WTC11 (cell line): ENCODE measurements at regions not wholly inside any gene's neighbourhood (a gene's known extent, or its start where the extent isn't known, plus 50 kb on each side); places are given as distances from the start of the nearest gene placed in this dataset.

Experiments
- ATAC-seq: fragments of 200-7000 bp; cut with Tn5 transposase; 2 replicates; pipeline ENCODE4 v1.10.0; 2021; ENCODE audit warnings: mild to moderate bottlenecking, moderate library complexity
- CTCF ChIA-PET: fragments of 300-600 bp; sonication (Branson Sonifier 250); formaldehyde crosslinking; loops from one replicate; lab custom pipeline; 2021; ENCODE audit warnings: antibody characterized with exemption; lab: Charles Lee
- POLR2A ChIA-PET: fragments of 350-600 bp; sonication (Branson Sonifier 250); formaldehyde crosslinking; loops from one replicate; lab custom pipeline; 2021; ENCODE audit warnings: antibody characterized with exemption; lab: Charles Lee
- DNase-seq: peaks from one replicate; pipeline ENCODE4 v3.0.0; 2021; ENCODE audit warnings: low spot score
- H3K27ac Mint-ChIP-seq: 2 replicates; pipeline ENCODE4 v1.8.0; 2021; ENCODE audit warnings: mixed read lengths
- H3K27me3 Mint-ChIP-seq: 2 replicates; pipeline ENCODE4 v1.8.0; 2021; ENCODE audit warnings: low read depth, mild to moderate bottlenecking, moderate library complexity, mixed read lengths
- H3K36me3 Mint-ChIP-seq: 2 replicates; pipeline ENCODE4 v1.8.0; 2021; ENCODE audit warnings: mixed read lengths
- H3K4me1 Mint-ChIP-seq: 2 replicates; pipeline ENCODE4 v1.8.0; 2022; ENCODE audit warnings: mixed read lengths
- H3K4me3 Mint-ChIP-seq: 2 replicates; pipeline ENCODE4 v1.8.0; 2021; ENCODE audit warnings: mild to moderate bottlenecking, moderate library complexity, mixed read lengths
- H3K9me3 Mint-ChIP-seq: 2 replicates; pipeline ENCODE4 v1.8.0; 2021; ENCODE audit warnings: mixed read lengths
- ARID4B ChIP-seq: sonication (generic); formaldehyde crosslinking; IDR thresholded peaks from 2 replicates; pipeline ENCODE4 v1.8.0; 2023; ENCODE audit warnings: missing genetic modification reagents, mild to moderate bottlenecking, borderline replicate concordance
- CDX4 ChIP-seq: fragments of 250-450 bp; sonication (Bioruptor Pico); IDR thresholded peaks from 2 replicates; pipeline ENCODE4 v1.9.0; 2021; ENCODE audit warnings: moderate library complexity, mild to moderate bottlenecking, inconsistent platforms, borderline replicate concordance
- CREM ChIP-seq: sonication (generic); formaldehyde crosslinking; IDR thresholded peaks from 2 replicates; pipeline ENCODE4 v1.8.1; 2022; ENCODE audit warnings: mild to moderate bottlenecking, missing genetic modification reagents, moderate library complexity
- E2F1 ChIP-seq: sonication (generic); formaldehyde crosslinking; IDR thresholded peaks from 2 replicates; pipeline ENCODE4 v1.8.0; 2022; ENCODE audit warnings: mild to moderate bottlenecking, missing genetic modification reagents
- E2F5 ChIP-seq: sonication (generic); formaldehyde crosslinking; IDR thresholded peaks from 2 replicates; pipeline ENCODE4 v1.8.1; 2022; ENCODE audit warnings: mild to moderate bottlenecking, moderate library complexity, missing genetic modification reagents
- ERG ChIP-seq: fragments of 250-450 bp; sonication (Bioruptor Pico); IDR thresholded peaks from 2 replicates; pipeline ENCODE4 v1.8.0; 2021; ENCODE audit warnings: mild to moderate bottlenecking
- FOXP4 ChIP-seq: sonication (generic); formaldehyde crosslinking; IDR thresholded peaks from 2 replicates; pipeline ENCODE4 v1.8.0; 2022; ENCODE audit warnings: mild to moderate bottlenecking, missing genetic modification reagents
- HMGXB4 ChIP-seq: sonication (generic); formaldehyde crosslinking; IDR thresholded peaks from 2 replicates; pipeline ENCODE4 v1.8.1; 2023; ENCODE audit warnings: mild to moderate bottlenecking, moderate library complexity, missing genetic modification reagents
- IRF2 ChIP-seq: sonication (generic); formaldehyde crosslinking; IDR thresholded peaks from 2 replicates; pipeline ENCODE4 v1.8.0; 2022; ENCODE audit warnings: low read depth, missing genetic modification reagents, borderline replicate concordance
- JAZF1 ChIP-seq: fragments of 250-450 bp; sonication (Bioruptor Pico); IDR thresholded peaks from 2 replicates; pipeline ENCODE4 v1.9.0; 2021; ENCODE audit warnings: moderate library complexity, mild to moderate bottlenecking, inconsistent platforms
- NR1H2 ChIP-seq: sonication (generic); formaldehyde crosslinking; IDR thresholded peaks from 2 replicates; pipeline ENCODE4 v1.9.0; 2021; ENCODE audit warnings: mild to moderate bottlenecking, moderate library complexity, missing genetic modification reagents
- PREB ChIP-seq: sonication (generic); formaldehyde crosslinking; IDR thresholded peaks from 2 replicates; pipeline ENCODE4 v1.8.1; 2022; ENCODE audit warnings: mild to moderate bottlenecking, missing genetic modification reagents, moderate library complexity, borderline replicate concordance
- RELA ChIP-seq: sonication (generic); formaldehyde crosslinking; IDR thresholded peaks from 2 replicates; pipeline ENCODE4 v1.8.1; 2022; ENCODE audit warnings: missing genetic modification reagents, mild to moderate bottlenecking, borderline replicate concordance
- TP53 ChIP-seq: sonication (generic); formaldehyde crosslinking; IDR thresholded peaks from 2 replicates; pipeline ENCODE4 v1.8.1; 2023; ENCODE audit warnings: mild to moderate bottlenecking, missing genetic modification reagents
- USF1 ChIP-seq: sonication (generic); formaldehyde crosslinking; IDR thresholded peaks from 2 replicates; pipeline ENCODE4 v1.8.0; 2022; ENCODE audit warnings: mild to moderate bottlenecking, missing genetic modification reagents
- ZMAT4 ChIP-seq: fragments of 250-450 bp; sonication (Bioruptor Pico); IDR thresholded peaks from 2 replicates; pipeline ENCODE4 v1.9.0; 2021; ENCODE audit warnings: mild to moderate bottlenecking
- ZNF317 ChIP-seq: sonication (generic); formaldehyde crosslinking; IDR thresholded peaks from 2 replicates; pipeline ENCODE4 v1.8.1; 2023; ENCODE audit warnings: low read depth, mild to moderate bottlenecking, moderate library complexity, missing genetic modification reagents, borderline replicate concordance
- ZNF671 ChIP-seq: fragments of 250-450 bp; sonication (Bioruptor Pico); IDR thresholded peaks from 2 replicates; pipeline ENCODE4 v1.8.0; 2021; ENCODE audit warnings: mild to moderate bottlenecking
- ZSCAN18 ChIP-seq: fragments of 250-450 bp; sonication (Bioruptor Pico); IDR thresholded peaks from 2 replicates; pipeline ENCODE4 v2.1.2; 2022; ENCODE audit warnings: mild to moderate bottlenecking, moderate library complexity

GRCh38 chr6:67451874-67452273 lies 1183.2 kb upstream of the ADGRB3 start:
- H3K27ac Mint-ChIP-seq = no peak overlapping the region
- H3K4me3 Mint-ChIP-seq = no peak overlapping the region
- ChIA-PET CTCF (no interaction called here), POLR2A (no interaction called here)
- H3K27me3 Mint-ChIP-seq = no peaks in the 10 kb centered on the region
- no peak for TF ChIP-seq FOXP4 (CRISPR knock-in tag)
- no peak for TF ChIP-seq CDX4
- no peak for TF ChIP-seq NR1H2 (CRISPR knock-in tag)
- TF ChIP-seq ZMAT4 (CRISPR knock-in tag) = no peak
- no peak for TF ChIP-seq TP53
- TF ChIP-seq USF1 (CRISPR knock-in tag) = no peak
- TF ChIP-seq E2F5 (CRISPR knock-in tag) = no peak
- TF ChIP-seq ZNF671 (CRISPR knock-in tag) = no peak
- no peak for TF ChIP-seq E2F1 (CRISPR knock-in tag)
- no peak for TF ChIP-seq ZNF317 (CRISPR knock-in tag)
- no peak for TF ChIP-seq ARID4B (CRISPR knock-in tag)
- TF ChIP-seq IRF2 = no peak
- ATAC-seq (no peak), DNase-seq (no peak)
- peaks cover 5% of the 10 kb centered on the region; the same call in 1 of the 2 replicates for H3K36me3 Mint-ChIP-seq
- peaks cover 11% of the 10 kb centered on the region for H3K9me3 Mint-ChIP-seq
- peaks cover 4% of the 10 kb centered on the region; the same call in 1 of the 2 replicates for H3K4me1 Mint-ChIP-seq

GRCh38 chr6:67450641-67451040 lies 1184.4 kb upstream of the ADGRB3 start:
- CTCF ChIA-PET = no interaction called here
- Mint-ChIP-seq H3K4me1 (peaks cover 4% of the 10 kb centered on the region; the same call in 1 of the 2 replicates), H3K27ac (no peak overlapping the region), H3K9me3 (0 out of 2 replicates have a peak, but pooled peaks cover 3% of the 10 kb centered on the region), H3K4me3 (no peak overlapping the region), H3K27me3 (no peaks in the 10 kb centered on the region), H3K36me3 (no peaks in the 10 kb centered on the region)
- POLR2A ChIA-PET = no interaction called here
- no peak for ATAC-seq
- DNase-seq = no peak
- TF ChIP-seq ZSCAN18 (CRISPR knock-in tag) (no peak), ERG (no peak), JAZF1 (no peak), HMGXB4 (CRISPR knock-in tag) (no peak), RELA (CRISPR knock-in tag) (no peak), CREM (CRISPR knock-in tag) (no peak), PREB (CRISPR knock-in tag) (no peak)
